ENCODE measurements at regions not wholly inside any gene's neighbourhood (a gene's known extent, or its start where the extent isn't known, plus 50 kb on each side); places are given as distances from the start of the nearest gene placed in this dataset.

DNA sequence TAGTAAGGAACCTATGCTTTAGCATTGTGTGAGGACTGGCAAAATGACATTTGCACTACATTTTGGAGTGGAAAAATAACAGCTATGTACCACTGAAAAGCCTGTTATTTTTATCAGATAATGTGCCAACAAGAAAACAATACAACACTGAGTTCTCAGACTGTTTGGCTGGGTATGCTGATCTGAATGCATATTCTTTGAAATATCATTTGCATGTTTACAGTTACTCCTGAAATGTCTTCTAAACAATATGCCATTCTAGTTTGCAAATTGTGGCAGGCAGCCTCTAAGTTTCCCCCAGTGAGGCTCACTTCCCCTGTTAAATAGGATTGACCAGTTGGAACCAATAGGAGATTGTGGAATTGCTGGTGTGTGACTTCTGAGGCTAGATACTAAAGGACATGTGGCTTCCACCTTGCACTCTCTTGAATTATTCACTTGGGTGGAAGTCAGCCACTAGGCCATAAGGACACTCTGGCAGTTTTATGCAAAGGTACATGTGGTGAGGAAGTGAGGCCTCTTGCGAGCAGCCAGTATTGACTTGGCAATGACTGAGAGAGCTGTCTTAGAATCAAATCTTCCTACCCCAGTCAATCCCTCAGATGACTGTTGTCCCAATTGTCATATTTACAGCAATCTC lies 250.4 kb upstream of the PCSK5 start:
- TF ChIP-seq, protein P1, sequence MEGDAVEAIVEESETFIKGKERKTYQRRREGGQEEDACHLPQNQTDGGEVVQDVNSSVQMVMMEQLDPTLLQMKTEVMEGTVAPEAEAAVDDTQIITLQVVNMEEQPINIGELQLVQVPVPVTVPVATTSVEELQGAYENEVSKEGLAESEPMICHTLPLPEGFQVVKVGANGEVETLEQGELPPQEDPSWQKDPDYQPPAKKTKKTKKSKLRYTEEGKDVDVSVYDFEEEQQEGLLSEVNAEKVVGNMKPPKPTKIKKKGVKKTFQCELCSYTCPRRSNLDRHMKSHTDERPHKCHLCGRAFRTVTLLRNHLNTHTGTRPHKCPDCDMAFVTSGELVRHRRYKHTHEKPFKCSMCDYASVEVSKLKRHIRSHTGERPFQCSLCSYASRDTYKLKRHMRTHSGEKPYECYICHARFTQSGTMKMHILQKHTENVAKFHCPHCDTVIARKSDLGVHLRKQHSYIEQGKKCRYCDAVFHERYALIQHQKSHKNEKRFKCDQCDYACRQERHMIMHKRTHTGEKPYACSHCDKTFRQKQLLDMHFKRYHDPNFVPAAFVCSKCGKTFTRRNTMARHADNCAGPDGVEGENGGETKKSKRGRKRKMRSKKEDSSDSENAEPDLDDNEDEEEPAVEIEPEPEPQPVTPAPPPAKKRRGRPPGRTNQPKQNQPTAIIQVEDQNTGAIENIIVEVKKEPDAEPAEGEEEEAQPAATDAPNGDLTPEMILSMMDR (IDR thresholded peaks at IDR 0.05; ENCODE audit: poor library complexity): no peak
- TF ChIP-seq EZH2 (IDR thresholded peaks at IDR 0.05; ENCODE audit: borderline replicate concordance): no peak

All from hepatocyte (in vitro differentiated cells).